ENCODE measurements at regions not wholly inside any gene's neighbourhood (a gene's known extent, or its start where the extent isn't known, plus 50 kb on each side); places are given as distances from the start of the nearest gene placed in this dataset.
"Not testable (repeated sequence)": the region's sequence is repeated elsewhere in the genome, so short reads cannot be mapped to it uniquely, and the experiment has no call there.

DNA sequence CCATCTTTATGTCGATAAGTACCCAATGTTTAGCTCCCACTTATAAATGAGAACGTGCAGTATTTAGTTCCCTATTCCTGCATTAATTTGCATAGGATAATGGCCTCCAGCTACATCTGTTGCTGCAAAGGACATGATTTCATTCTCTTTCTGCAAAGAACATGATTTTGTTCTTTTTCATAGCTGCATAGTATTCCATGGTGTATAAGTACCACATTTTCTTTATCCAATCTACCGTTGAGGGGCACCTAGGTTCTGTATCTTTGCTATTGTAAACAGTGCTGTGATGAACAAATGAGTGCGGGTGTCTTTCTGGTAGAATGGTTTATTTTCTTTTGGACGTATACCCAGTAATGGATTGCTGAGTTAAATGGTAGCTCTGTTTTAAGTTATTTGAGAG, 63.0 kb downstream of the HLX start:
- no peak for DNase-seq

DNA sequence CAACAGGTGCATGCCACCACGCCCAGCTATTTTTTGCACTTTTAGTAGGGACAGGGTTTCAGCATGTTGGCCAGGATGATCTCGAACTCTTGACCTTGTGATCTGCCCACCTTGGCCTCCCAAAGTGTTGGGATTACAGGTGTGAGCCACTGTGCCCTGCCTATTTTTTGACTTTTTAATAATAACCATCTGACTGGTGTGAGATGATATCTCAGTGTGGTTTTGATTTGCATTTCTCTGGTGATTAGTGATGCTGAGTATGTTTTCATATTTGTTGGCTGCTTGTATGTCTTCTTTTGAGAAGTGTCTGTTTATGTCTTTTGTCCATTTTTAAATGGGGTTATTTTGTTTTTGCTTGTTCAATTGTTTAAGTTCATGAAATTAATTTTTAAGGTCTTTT, 63.7 kb downstream of the HLX start:
- not testable (repeated sequence) for DNase-seq

DNA sequence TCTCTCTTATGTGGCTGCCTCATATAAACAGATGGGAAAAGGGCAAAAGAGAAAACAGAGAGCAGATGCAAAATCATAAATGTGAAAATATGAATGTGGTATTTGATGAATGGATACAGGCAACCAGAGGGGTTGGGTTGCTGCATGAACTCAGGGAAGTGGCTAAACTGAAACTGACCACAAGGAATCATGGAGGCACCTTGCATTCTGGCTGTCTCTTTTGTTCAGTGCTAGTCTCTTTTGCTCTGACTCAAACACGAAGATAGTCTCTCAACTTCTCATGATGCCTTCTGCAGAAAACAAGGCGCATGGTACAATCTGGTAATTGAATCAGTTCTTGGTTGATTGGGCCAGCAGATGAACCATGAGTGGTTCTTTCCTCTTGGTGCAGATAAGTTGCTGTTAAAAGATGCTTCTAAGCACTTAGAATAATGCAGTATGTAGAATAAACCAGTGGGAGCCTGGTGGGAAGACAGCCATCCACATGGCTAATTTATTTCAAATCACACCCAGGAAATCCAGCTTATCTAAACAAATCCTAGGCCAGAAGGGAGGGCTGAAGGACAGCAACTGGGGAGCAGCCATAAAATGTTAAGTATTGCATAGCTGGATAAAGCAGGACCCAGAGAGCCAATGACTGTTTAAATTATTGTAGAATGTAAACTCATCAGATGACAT, 64.2 kb downstream of the HLX start:
- no peak for DNase-seq

DNA sequence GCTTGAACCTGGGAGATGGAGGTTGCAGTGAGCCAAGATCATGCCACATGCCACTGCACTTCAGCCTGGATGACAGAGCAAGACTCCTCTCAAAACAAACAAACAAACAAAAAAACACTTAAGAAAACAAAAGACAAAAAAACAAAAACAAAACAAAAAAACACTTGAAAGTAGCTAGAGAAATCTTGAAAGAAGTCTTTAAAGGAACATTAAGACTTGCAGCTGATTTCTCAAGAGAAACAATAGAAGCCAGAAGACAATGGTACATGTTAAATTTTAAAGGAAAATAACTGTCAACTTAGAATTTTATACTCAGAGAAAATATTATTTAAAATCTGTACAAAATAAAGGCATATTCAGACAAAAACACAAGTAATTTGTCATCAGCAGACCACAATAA, 71.3 kb downstream of the HLX start:
- DNase-seq, result no peak

DNA sequence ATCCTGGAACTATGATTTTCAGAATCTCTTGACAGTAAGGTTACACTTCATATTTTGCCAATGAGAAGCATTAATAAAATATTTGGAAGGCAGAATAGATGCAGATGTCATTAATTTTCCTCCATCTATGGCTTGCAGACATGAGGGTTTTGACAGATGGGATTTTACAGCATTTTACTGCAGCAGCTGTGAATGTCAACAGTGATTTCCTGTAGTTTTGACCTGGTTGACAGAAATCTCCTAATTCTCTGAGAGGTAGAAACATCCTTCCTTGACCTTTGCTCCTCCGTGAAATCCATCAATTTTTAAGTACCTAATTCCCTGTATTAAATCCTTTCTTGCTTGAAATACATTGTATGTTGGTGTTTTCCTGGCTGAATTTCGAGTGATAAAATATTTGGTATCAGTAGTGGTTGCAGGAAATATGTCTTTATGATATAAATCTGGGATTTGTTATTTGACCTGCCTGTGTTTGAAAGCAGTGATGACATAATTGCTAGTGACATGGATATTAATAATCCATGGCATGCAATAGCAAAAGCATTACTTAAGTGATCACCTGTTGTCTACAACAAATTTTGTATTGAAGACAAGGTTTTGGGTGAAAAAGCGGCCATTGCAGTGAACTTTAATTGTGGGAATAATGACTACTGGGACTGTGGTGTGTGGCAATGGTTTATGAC, 73.9 kb downstream of the HLX start:
- no peak for DNase-seq

DNA sequence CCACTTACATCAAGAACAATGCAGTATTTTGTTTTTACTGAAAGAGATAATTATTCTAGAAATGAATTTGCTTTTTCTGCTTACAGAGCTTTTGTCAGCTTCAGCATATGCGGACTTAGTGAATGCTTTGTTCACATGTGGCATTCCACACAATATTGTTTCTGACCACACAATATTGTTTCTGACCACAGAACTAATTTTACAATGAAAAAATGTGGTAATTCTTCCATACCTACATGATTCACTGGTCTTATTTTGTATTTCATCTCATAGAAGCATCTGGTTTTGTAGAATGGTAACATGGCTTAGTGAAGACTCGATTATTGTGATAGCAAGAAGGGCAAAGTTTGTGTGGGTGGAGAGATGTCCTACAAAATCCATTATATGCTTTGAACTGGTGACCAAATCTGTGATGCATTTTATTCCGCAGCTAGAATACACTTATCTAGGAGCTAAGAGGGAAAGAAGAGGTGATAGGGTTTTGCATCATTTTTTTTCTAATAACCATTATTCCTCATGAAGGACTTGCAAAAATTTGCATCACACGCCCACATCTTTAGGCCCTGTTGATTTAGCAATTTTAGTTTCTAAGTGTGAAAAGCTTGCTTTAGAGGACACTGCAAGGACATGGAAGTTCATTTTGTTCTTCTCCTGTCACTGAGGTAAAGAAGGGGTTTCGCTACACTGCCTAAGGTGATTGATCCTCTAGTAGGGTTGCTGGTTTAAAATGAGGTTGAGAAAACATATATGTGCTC, 75.3 kb downstream of the HLX start:
- DNase-seq, result no peak

DNA sequence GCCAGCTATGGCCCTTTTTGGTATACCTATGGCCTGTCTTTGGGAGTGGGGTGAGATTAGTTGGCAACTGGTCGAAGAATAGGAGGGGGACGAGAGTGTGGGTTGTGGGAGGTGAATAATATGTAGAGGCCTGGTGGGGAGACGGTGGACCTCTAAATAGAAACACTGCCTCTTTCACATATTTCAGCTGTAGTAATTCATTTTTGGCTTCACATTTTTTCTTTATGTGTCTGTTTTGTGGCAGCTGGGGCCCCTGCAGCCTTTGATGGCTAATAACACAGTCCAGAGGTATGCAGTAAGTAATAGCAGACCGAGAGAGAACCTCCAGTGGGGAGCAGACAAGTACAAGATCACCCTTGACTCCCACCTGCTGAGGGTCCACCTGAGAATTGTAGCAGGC, 75.9 kb downstream of the HLX start:
- DNase-seq, result no peak

DNA sequence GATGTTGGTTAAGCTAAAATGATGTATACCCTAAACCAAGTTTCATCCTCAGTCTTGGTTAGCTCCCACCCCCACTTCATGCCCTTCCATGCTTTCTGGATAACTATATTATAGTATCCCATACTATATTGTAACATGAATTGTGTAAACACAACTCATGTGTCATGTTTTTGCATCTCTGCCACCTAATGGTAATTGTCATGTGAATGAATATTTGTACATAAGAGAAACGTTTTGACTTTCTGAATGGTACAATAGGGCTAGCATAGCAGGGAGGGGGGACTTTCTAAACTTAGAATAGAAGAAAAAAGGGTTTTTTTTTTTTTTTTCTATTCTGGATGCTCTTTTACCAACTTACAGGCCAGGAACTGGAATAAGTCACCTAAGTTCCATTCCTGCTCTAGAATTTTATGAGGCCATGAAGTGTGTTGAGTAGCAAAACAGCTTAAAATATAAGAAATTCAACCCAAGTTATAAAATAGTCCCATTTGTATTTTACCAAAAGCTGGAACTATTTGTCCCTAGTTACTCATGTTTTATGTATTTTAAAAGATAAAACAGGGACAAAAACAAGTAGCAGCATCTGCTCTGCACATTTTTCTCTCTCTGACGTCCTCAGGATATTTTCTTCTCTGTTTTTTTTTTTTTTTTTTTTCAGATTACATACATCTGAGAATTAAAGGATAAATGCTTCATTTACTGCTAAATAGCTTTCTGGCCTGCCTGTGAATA, 77.4 kb downstream of the HLX start:
- DNase-seq, result no peak

DNA sequence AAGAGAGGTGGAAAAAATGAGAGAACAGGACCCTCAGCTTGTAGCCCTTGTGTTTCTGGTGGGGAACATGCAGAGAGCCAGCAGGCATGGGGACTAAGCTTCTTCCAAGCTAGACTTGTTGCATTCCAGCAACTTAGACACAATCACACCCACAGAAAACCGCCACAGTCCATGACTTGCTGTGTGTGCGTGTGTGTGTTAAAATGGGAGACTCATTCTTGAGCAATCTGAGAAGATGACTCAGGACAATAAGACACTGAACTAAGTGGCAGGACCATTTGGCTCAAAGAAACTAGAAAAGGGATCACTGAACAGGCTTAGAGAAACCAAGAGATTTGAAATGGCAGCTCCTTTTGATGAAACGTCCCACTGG, 78.0 kb downstream of the HLX start:
- peak; percentile 4 for DNase-seq

DNA sequence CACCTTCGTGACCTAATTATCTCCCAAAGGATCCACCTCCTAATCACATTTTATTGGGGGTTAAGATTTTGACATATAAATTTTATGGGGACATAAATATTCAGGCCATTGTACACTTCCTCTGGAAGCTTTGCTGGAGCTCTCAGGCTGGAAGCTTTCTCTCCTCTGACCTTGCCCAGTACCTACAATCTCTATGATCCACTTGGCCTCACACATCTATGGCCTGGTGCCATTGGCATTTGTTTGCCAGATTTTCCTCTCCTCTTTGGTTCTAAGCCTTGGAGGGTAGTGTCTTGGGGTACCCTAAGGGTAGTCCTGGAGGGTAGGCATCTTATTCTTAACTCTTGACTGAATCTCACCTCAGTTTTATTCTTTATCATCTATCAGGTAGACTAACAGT, 79.0 kb downstream of the HLX start:
- no peak for DNase-seq

DNA sequence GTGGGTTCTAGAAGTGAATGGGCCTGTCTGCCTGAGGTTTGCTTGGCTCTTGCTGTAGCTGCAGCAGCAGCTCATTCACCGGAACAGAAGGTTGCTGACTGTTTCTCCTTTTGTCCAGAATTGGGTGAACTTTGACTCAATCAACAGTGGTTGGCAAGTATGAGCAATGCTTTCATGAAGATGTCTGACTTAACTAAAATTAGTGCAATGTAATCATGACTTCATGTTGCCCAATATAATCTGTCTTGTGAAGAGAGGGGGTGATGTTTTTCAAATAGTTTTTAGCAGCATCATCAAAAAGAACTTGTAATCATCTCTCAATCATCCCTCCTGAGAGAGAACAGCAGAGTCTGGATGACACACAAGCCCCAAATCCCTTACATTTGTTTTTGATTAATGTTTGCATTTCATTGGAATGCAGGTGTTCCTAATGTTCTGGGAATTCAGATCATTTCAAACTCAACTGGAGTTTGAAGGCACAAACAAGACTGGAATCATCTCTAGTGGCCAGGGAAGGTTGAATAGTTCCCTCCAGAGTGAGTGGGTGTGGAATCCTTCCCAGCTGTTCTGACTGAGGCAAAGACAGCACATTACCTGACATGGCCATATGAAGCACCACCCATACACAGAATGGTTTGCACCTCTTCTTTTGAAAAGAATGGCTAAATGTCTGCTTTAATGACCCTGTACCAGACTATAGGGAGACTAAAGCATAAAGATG, 82.9 kb downstream of the HLX start:
- DNase-seq, result no peak

DNA sequence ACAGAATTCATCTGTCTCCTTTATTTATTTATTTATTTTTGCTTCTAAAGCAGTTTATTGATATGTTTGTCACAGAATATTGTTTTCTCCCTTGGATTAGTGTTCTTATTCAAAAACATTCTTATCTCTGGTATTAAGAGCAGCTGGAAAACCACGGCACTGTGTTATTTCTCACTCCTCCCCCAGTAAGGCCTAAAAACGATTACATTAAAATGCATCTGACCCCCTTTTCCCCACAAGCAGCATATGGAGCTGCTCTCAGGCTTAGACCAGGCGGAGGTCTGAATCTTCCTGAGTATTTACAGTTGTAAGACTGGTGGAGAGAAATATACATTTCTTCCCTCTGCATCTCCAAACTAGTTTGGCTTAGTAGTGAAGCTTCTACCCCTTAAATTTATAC, 86.8 kb downstream of the HLX start:
- DNase-seq, result no peak

DNA sequence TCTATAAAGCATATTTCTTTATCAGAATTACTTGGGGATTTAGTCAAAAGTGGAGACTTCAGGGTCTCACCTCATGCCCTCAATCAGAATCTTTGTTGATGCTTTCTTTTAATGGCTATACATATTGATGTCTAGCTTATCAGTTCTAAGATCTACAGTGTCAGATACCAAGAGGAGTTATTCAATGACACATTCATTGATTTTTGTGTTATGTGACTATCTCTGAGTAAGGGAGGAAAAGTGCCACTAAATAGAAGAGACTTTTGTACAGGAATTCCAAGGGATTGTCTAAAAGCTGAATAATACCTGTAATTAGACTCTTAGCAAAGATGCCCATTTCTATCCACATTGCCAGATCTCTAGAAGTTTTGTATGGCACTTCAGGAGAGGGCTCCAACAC, 87.2 kb downstream of the HLX start:
- no peak for DNase-seq

DNA sequence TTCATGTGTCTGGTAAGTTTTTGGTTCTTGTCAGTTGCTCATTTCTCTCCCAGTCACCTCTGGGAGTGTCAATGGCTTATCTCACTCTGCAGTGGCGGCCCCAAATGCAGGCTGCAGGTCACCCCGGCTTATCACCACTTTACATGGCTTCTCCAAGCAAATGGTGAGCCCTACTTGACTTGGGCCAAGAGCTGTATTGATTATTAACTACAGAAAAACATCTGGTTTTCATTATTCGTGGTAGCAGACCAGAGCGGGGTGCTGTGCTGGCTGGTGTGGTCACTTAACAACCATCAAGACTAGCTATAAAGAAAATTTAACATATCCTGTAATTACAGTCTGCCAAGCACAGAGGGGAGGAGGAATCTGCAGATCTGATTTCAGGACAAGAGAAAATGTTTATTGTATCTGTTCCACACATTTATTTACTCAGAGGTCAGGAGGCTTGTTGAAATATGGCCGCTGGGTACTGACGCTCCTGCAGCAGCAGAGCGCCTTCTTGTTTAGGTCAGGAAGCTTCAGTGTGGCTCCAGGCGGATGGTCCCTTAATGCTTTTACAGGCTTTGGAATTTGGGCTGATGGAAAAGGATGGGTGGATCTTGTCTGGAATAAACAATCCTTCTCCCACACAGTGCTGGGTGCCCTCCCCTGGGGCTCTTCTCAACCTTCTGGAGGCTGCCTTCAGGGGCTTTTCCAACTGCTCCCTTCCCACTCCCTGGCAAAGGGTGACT, 87.8 kb downstream of the HLX start:
- no peak for DNase-seq

DNA sequence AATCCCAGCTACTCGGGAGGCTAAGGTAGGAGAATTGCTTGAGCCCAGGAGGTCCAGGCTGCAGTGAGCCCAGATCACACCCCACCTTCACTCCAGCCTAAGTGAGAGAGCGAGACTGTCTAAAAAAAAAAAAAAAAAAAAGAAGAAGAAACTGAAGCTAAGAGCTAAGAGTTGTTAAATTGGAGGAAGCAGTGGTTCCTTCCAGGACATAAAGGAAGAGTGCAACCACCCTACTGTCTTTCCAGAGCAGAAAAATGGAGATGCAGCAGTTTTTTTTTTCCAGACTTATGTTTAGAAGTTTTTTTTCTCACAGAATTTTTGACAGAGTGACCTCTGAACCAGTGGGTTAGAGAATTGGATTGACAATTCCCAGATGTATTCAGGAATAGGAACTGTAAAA, 88.7 kb downstream of the HLX start:
- no peak for DNase-seq

DNA sequence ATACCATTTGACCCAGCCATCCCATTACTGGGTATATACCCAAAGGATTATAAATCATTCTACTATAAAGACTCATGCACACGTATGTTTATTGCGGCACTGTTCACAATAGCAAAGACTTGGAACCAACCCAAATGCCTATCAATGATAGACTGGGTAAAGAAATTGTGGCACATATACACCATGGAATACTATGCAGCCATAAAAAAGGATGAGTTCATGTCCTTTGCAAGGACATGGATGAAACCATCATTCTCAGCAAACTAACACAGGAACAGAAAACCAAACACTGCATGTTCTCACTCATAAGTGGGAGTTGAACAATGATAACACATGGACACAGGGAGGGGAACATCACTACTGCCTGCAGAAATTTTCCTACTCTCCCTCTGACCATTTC, 90.0 kb downstream of the HLX start:
- DNase-seq, result not testable (repeated sequence)

DNA sequence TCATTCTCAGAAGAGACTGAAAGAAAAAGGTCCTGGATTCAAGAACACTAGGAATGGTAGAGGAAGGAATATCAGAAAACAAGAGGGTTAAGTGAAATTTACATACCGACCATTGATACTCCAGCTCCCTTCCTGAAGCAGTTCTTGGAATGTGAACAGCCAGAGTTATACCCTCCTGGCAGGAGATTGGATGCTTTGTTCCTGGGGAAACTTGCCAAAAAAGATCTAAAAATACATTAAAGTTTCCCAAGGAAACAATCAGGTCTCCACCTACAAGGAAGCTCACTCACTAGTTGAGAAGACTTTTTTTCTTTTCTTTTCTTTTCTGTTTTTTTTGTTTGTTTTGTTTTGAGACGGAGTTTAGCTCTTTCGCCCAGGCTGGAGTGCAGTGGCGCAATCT, 91.1 kb downstream of the HLX start:
- no peak for DNase-seq

DNA sequence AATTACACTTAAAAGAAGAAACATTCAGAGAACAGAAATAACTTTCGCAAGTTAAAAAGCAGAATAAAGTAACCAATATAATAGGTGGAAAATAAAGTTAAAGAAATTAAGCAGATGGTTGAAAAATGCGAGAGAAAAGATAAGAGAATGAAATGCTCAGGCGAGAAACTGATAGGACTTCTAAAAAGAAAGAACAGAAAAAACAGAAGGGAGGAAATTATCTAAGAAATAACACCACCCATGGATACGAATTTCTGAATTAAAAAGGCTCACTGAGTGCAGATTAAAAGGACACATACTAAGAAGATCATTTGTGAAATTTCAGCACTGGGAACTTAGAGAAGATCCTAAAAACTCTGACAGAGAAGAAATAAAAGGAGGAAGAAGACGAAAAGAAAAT, 92.0 kb downstream of the HLX start:
- no peak for DNase-seq

DNA sequence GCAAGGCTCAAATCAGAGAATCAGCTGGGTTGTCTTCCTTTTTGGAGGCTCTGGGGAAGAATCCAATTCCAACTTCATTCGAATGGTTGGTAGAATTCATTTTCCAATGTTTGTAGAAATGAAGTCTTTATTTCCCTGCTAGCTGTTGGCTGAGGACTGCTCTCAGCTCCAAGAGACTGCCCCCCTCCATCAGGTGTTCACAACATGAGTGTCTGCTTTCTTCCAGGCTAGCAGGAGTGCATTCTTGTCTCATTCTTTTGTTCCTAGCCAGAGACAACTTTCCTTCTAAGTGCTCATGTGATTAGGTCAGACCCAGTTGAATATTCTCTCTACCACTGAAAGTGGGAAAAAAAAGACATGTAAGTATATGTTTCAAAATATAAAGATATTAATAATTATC, 95.2 kb downstream of the HLX start:
- no peak for DNase-seq

DNA sequence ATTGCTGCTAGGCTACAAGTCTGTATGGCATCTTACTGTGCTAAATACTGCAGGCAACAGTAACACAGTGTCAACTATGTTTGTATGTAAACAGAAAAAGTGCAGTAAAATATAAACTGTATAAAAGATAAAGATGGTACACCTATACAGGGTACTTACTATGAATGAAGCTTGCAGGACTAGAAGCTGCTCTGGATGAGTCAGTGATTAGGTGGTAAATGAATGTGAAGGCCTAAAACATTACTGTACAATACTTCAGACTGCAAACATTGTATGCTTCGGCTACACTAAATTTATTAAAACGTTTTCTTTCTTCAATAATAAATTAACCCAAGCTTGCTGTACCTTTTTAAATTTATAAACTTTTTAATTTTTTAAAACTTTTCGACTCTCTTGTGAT, 97.1 kb downstream of the HLX start:
- no peak for DNase-seq

DNA sequence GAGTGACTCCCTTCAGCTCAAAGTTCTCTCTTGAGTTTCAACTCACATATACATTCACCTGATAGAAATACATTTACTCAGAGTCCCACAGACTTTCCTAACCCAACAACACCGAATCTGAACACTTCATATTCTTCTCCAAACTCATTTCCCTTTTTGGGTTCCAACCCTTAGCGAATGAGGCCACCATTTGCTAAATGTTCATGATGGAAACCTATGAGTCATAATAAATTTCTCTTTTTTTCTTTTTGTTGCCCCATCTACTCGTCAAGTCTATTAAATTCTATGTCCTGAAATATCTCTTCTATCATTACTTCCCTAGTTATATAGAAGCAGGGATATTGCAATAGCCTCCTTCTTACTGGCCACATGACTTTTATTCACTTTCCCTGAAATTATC, 100.1 kb downstream of the HLX start:
- DNase-seq, result no peak

DNA sequence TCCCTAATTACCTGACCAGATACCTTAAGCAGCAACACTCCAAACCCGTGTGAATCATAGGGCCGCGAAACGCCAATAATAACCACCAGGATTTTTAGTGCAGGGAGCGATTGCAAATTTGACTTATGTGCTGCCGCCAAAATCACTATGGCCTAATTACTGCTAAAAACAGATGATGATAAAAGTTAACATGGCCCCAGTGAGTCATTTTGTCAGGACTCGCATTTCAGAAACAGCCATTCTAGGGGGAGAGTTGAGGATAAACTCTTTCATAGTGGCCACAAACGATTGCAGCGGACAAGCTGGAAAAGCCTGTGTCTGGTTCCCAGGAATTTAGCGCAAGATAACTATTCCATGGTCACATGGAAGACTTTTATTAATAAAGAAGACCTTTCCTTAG, 103.4 kb downstream of the HLX start:
- DNase-seq, result no peak

All from GOT3 (cell line).